GM19467 (cell line): ENCODE measurements at regions not wholly inside any gene's neighbourhood (a gene's known extent, or its start where the extent isn't known, plus 50 kb on each side); places are given as distances from the start of the nearest gene placed in this dataset.

Source experiments
- ATAC-seq: cut with Tn5 transposase; IDR thresholded peaks from one replicate; pipeline ENCODE4 v1.9.1; 2021; ENCODE audit warnings: mild to moderate bottlenecking, moderate library complexity; ENCODE audit not compliant: unreplicated experiment

- no peak for ATAC-seq
Measured at GRCh38 chr6:113616701-113617274, 240.4 kb upstream of the MARCKS start.

GRCh38 chr6:113619077-113619476 is 238.1 kb upstream of the MARCKS start:
- ATAC-seq: no peak

- no peak for ATAC-seq
Measured at GRCh38 chr6:113620386-113620785, 236.8 kb upstream of the MARCKS start.

GRCh38 chr6:113622254-113622653 is 234.9 kb upstream of the MARCKS start:
- no peak for ATAC-seq

GRCh38 chr6:113623129-113623528 is 234.0 kb upstream of the MARCKS start:
- no peak for ATAC-seq

- ATAC-seq: peak; percentile 28
Measured at GRCh38 chr6:113625850-113626249, 231.3 kb upstream of the MARCKS start.

- peak; percentile 28 for ATAC-seq
Measured at GRCh38 chr6:113626475-113626874, 230.7 kb upstream of the MARCKS start.

- no peak for ATAC-seq
Measured at GRCh38 chr6:113627480-113627879, 229.7 kb upstream of the MARCKS start.

GRCh38 chr6:113629256-113629655 is 227.9 kb upstream of the MARCKS start:
- no peak for ATAC-seq

GRCh38 chr6:113629975-113630737 is 227.0 kb upstream of the MARCKS start:
- no peak for ATAC-seq

GRCh38 chr6:113630738-113631535 is 226.2 kb upstream of the MARCKS start:
- ATAC-seq: peak; percentile 59

GRCh38 chr6:113631666-113632065 is 225.5 kb upstream of the MARCKS start:
- no peak for ATAC-seq

GRCh38 chr6:113632220-113632864 is 224.8 kb upstream of the MARCKS start:
- ATAC-seq: peak; percentile 35

GRCh38 chr6:113633638-113634037 is 223.5 kb upstream of the MARCKS start:
- ATAC-seq: no peak

- no peak for ATAC-seq
Measured at GRCh38 chr6:113634352-113635163, 222.6 kb upstream of the MARCKS start.

- ATAC-seq: no peak
Measured at GRCh38 chr6:113635222-113635986, 221.7 kb upstream of the MARCKS start.

- ATAC-seq: no peak
Measured at GRCh38 chr6:113636357-113636824, 220.8 kb upstream of the MARCKS start.

GRCh38 chr6:113640051-113640450 is 217.1 kb upstream of the MARCKS start:
- no peak for ATAC-seq

GRCh38 chr6:113642001-113642713 is 215.0 kb upstream of the MARCKS start:
- ATAC-seq: no peak
